ENCODE measurements at regions not wholly inside any gene's neighbourhood (a gene's known extent, or its start where the extent isn't known, plus 50 kb on each side); places are given as distances from the start of the nearest gene placed in this dataset.

- no peak overlapping the region for H3T11ph ChIP-seq (ENCODE audit: low read length)
- no peak overlapping the region for H3K4me2 ChIP-seq (ENCODE audit: insufficient read depth, insufficient read length, low read length)
- H3K56ac ChIP-seq (ENCODE audit: insufficient read length, low read depth, low read length), result no peak overlapping the region
- H3K23ac ChIP-seq (ENCODE audit: insufficient read length, low read depth, low read length), result no peak overlapping the region
- Mint-ChIP-seq H3K27ac (peak overlapping the region in 1 of 3 experiments; percentile 40; a peak in 1 of 7 replicates), H3K9me3 (no peaks in the 10 kb centered on the region), H3K4me3 (no peak overlapping the region), H3K36me3 (ENCODE audit: insufficient read depth in 1 of 3, low read depth in 3 of 3) (no peaks in the 10 kb centered on the region), H3K4me1 (peaks cover 32 to 39% of the 10 kb centered on the region in 2 experiments), H3K27me3 (ENCODE audit: low read depth) (peaks cover 5% of the 10 kb centered on the region)
- no peak overlapping the region for H4K91ac ChIP-seq (ENCODE audit: insufficient read length, low read depth, low read length)
- H4K5ac ChIP-seq (ENCODE audit: insufficient read length, low read depth, low read length), result no peak overlapping the region
- H3K79me1 ChIP-seq (ENCODE audit: insufficient read depth, low read depth, low read length, poor library complexity, severe bottlenecking), result no peaks in the 10 kb centered on the region
- H3K4ac ChIP-seq (ENCODE audit: low read depth, low read length), result no peak overlapping the region
- no peaks in the 10 kb centered on the region for H3K23me2 ChIP-seq (ENCODE audit: insufficient read length, low read depth, low read length, poor library complexity, severe bottlenecking)
- peaks cover 10% of the 10 kb centered on the region; the same call in 1 of the 2 replicates for H3K4me1 ChIP-seq (ENCODE audit: insufficient read depth, low read length)
- no peaks in the 10 kb centered on the region for H3K79me2 ChIP-seq (ENCODE audit: insufficient read depth, low read length)
- H2BK20ac ChIP-seq (ENCODE audit: low read depth, low read length, poor library complexity, severe bottlenecking), result no peak overlapping the region
- H4K20me1 ChIP-seq (ENCODE audit: control insufficient read depth, insufficient read depth, insufficient read length), result no peaks in the 10 kb centered on the region
- H3K14ac ChIP-seq (ENCODE audit: insufficient read depth, low read length), result no peak overlapping the region
- H4K8ac ChIP-seq (replicated peaks; ENCODE audit: insufficient read length, low read depth, low read length), result no peak overlapping the region
- no peak overlapping the region for H2AK5ac ChIP-seq (ENCODE audit: insufficient read length, low read length)
- peak; percentile 63 for DNase-seq
- H2BK120ac ChIP-seq (ENCODE audit: low read depth, low read length, poor library complexity, severe bottlenecking), result no peak overlapping the region
- no peak overlapping the region for H2BK5ac ChIP-seq (ENCODE audit: insufficient read length, low read length)
- H3K9ac ChIP-seq (ENCODE audit: extremely low read depth, insufficient read length, low read length), result no peak overlapping the region
- peak; percentile 53; the same call in 2 of the 3 replicates for TF ChIP-seq CTCF (conservative IDR thresholded peaks at IDR 0.05)
- no peaks in the 10 kb centered on the region for H3K9me3 ChIP-seq (ENCODE audit: control insufficient read depth, low read depth, low read length)
- H3K18ac ChIP-seq (ENCODE audit: insufficient read length, low read depth, low read length), result no peak overlapping the region
- no peak overlapping the region for H2AFZ ChIP-seq (ENCODE audit: low read length)
- WGBS (ENCODE audit: extremely low coverage, insufficient read length, low lambda C conversion rate), result no CpG with 5 or more reads among the region's 10 CpGs
- H3K27ac ChIP-seq (ENCODE audit: insufficient read length, low read depth, low read length), result no peak overlapping the region
- no peaks in the 10 kb centered on the region for H3K27me3 ChIP-seq (ENCODE audit: insufficient read depth, low read length)
- no peak overlapping the region for H2BK12ac ChIP-seq (ENCODE audit: insufficient read length, low read depth, low read length)
- H2BK15ac ChIP-seq (ENCODE audit: low read depth, low read length), result no peak overlapping the region; the same call in 1 of the 2 replicates
These were observed 179.6 kb downstream of the TBX5 start for GRCh38 chr12:114226241-114226928.
